Kidney epithelial cell (primary cell): ENCODE measurements at regions not wholly inside any gene's neighbourhood (a gene's known extent, or its start where the extent isn't known, plus 50 kb on each side); places are given as distances from the start of the nearest gene placed in this dataset.

Experiments
- DNase-seq: peaks from one replicate; pipeline ENCODE4 v3.0.0-alpha.2; 2010; ENCODE audit warnings: low read depth
- H3K27me3 ChIP-seq: 2 replicates; pipeline ENCODE4 v1.6.0; 2011; ENCODE audit warnings: low read length; ENCODE audit not compliant: control insufficient read depth, insufficient read depth
- H3K36me3 ChIP-seq: 2 replicates; pipeline ENCODE4 v1.5.1; 2011; ENCODE audit warnings: low read length; ENCODE audit not compliant: control insufficient read depth, insufficient read depth
- H3K4me3 ChIP-seq: 2 replicates; pipeline ENCODE4 v1.5.1; 2011; ENCODE audit warnings: low read depth, mild to moderate bottlenecking, control low read depth, low read length
- CTCF ChIP-seq: IDR thresholded peaks from 2 replicates; pipeline ENCODE4 v1.5.1; 2011; ENCODE audit warnings: mild to moderate bottlenecking, moderate library complexity, low read length, control low read depth, inconsistent platforms; ENCODE audit not compliant: insufficient read depth, poor library complexity, severe bottlenecking

GRCh38 chr5:81802020-81802419, 51.1 kb upstream of the SSBP2 start:
- no peak for DNase-seq
- Histone ChIP-seq H3K27me3 (no peaks in the 10 kb centered on the region), H3K4me3 (no peak overlapping the region), H3K36me3 (no peaks in the 10 kb centered on the region)
- no peak for TF ChIP-seq CTCF

GRCh38 chr5:81800797-81801196, 49.9 kb upstream of the SSBP2 start:
- no peaks in the 10 kb centered on the region for H3K36me3 ChIP-seq
- H3K27me3 ChIP-seq: no peaks in the 10 kb centered on the region
- TF ChIP-seq CTCF: no peak
- DNase-seq: no peak
- H3K4me3 ChIP-seq: no peak overlapping the region
